Transverse colon (tissue), 3 donors: ENCODE measurements at regions not wholly inside any gene's neighbourhood (a gene's known extent, or its start where the extent isn't known, plus 50 kb on each side); places are given as distances from the start of the nearest gene placed in this dataset.

Experiments used
- EP300 ChIP-seq: sonication (generic); formaldehyde crosslinking; IDR thresholded peaks from one replicate; pipeline ENCODE4 v1.6.1; 2017; ENCODE audit warnings: antibody characterized with exemption, low read depth
- TF ChIP-seq, protein P1 (sequence below), 5 experiments: fragments of 200-600 bp in 3 of 5; fragments of 450-650 bp in 2 of 5; sonication (generic) in 3 of 5; IDR thresholded peaks; 1 replicate in 2 of 5; 2 replicates in 3 of 5; pipeline ENCODE4 v1.5.1; 2016 to 2017; ENCODE audit warnings: antibody characterized with exemption in 5 of 5, inconsistent platforms in 3 of 5, mild to moderate bottlenecking in 2 of 5, moderate library complexity in 1 of 5

DNA sequence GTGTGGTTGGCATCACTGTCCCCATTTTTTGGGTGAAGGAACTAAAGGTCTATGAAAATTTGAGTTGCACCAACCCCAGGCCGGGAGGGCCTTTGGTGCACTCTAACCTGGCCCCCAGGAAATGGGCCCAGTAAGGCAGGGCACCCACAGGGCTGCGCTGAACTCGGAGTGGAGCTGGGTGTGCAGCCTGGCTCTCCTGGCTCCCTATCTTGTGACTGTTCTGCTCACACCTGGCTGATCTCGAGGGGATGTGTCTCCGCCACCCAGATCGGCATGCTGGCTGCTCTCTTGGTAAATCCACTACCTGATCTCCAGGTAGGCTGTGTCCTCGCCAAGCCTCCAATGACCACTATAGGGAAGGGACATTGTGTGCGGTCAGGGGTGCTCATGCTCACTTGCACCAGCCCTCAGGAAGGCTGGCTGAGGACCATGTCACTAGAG lies 259.8 kb downstream of the NSG2 start:
- TF ChIP-seq, protein P1, sequence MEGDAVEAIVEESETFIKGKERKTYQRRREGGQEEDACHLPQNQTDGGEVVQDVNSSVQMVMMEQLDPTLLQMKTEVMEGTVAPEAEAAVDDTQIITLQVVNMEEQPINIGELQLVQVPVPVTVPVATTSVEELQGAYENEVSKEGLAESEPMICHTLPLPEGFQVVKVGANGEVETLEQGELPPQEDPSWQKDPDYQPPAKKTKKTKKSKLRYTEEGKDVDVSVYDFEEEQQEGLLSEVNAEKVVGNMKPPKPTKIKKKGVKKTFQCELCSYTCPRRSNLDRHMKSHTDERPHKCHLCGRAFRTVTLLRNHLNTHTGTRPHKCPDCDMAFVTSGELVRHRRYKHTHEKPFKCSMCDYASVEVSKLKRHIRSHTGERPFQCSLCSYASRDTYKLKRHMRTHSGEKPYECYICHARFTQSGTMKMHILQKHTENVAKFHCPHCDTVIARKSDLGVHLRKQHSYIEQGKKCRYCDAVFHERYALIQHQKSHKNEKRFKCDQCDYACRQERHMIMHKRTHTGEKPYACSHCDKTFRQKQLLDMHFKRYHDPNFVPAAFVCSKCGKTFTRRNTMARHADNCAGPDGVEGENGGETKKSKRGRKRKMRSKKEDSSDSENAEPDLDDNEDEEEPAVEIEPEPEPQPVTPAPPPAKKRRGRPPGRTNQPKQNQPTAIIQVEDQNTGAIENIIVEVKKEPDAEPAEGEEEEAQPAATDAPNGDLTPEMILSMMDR (IDR thresholded peaks at IDR 0.05), result no peak
- TF ChIP-seq EP300, result no peak
